ENCODE measurements at regions not wholly inside any gene's neighbourhood (a gene's known extent, or its start where the extent isn't known, plus 50 kb on each side); places are given as distances from the start of the nearest gene placed in this dataset.

- no peak for TF ChIP-seq CTCF (conservative IDR thresholded peaks at IDR 0.05; ENCODE audit: low read length)
- no peak for TF ChIP-seq EZH2phosphoT487 (IDR thresholded peaks at IDR 0.05; ENCODE audit: borderline replicate concordance, low read depth, low read length)
Measured at GRCh38 chr5:82362636-82363035, 84.5 kb upstream of the RPS23 start.
